Omental fat pad (tissue), 3 donors: ENCODE measurements at regions not wholly inside any gene's neighbourhood (a gene's known extent, or its start where the extent isn't known, plus 50 kb on each side); places are given as distances from the start of the nearest gene placed in this dataset.
"Not testable (repeated sequence)": the region's sequence is repeated elsewhere in the genome, so short reads cannot be mapped to it uniquely, and the experiment has no call there.

Experiments
- ATAC-seq: fragments of 150-250 bp; one replicate; pipeline ENCODE4 v1.9.1; 2016; ENCODE audit warnings: mild to moderate bottlenecking, moderate library complexity; ENCODE audit not compliant: low FRiP score
- DNase-seq: peaks from one replicate; pipeline ENCODE4 v3.0.0-alpha.2; 2019; ENCODE audit warnings: low spot score
- TF ChIP-seq, protein P1 (sequence below), 3 donors: fragments of 450-650 bp; IDR thresholded peaks; one replicate each; pipeline ENCODE4 v1.5.1; 2016 to 2017; ENCODE audit warnings: antibody characterized with exemption in 3 of 3, mild to moderate bottlenecking in 3 of 3, moderate library complexity in 2 of 3

DNA sequence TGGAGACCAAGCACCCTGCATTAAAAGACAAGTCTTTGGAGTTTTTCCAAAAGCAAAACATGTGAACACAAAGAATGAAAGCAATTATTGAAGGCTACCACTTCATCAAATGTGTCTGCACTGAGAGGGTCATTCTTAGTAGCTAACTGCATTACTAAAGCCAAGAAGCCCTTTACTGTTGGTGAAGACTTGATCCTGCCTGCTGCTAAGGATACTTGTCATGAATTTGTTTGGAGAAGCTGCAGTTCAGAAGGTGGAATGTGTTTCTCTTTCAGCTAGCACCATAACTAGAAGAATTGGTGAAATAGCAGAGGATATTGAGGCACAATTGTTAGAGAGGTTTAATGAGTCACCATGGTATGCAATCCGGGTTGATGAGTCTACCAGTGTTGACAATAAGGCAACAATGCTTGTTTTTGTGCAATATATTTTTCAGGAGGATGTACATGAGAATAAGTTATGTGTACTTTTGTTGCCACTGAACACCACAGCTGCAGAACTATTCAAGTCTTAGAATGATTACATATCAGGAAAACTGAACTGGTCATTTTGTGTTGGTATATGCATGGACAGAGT is 457.3 kb upstream of the ISX start:
- ATAC-seq (no peak), DNase-seq (no peak)
- TF ChIP-seq, protein P1, sequence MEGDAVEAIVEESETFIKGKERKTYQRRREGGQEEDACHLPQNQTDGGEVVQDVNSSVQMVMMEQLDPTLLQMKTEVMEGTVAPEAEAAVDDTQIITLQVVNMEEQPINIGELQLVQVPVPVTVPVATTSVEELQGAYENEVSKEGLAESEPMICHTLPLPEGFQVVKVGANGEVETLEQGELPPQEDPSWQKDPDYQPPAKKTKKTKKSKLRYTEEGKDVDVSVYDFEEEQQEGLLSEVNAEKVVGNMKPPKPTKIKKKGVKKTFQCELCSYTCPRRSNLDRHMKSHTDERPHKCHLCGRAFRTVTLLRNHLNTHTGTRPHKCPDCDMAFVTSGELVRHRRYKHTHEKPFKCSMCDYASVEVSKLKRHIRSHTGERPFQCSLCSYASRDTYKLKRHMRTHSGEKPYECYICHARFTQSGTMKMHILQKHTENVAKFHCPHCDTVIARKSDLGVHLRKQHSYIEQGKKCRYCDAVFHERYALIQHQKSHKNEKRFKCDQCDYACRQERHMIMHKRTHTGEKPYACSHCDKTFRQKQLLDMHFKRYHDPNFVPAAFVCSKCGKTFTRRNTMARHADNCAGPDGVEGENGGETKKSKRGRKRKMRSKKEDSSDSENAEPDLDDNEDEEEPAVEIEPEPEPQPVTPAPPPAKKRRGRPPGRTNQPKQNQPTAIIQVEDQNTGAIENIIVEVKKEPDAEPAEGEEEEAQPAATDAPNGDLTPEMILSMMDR (IDR thresholded peaks at IDR 0.05), result no peak

DNA sequence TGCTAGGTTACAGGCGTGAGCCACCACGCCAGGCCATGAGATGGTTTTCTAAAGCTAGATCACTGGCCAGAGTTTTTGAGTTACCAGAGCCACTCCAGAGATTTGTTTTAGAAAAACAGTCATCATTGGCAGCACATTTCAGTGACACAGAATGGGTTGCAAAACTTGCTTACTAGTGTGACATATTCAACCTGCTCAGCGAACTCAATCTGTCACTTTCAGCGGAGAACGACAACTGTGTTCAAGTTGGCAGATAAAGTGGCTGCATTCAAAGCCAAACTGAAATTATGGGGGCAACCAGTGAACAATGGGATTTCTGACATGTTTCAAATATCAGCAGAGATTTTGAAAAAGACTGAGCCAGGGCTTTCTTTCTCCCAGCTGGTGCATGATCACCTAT is 456.3 kb upstream of the ISX start:
- DNase-seq (no peak), ATAC-seq (no peak)
- TF ChIP-seq, protein P1 (IDR thresholded peaks at IDR 0.05), result no peak

DNA sequence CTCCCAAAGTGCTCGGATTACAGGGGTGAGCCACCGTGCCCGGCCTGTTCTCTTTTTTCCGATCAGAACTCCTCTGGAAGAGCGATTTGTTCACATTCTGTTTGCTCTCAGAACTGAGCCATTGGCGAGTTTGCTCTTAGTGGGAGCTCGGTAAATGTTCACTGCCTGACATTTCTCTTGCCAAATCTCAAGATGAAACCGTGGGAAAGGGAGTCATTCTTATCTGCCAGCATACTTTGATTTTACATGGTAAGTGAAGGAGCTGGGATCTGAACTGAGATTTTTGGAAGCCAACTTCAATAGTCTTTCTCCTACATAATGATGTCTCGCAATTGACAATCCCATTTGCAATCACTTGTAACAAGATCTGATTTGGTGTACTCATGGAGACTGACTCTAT is 445.8 kb upstream of the ISX start:
- ATAC-seq, result no peak
- TF ChIP-seq, protein P1 (IDR thresholded peaks at IDR 0.05), result no peak
- DNase-seq, result no peak

DNA sequence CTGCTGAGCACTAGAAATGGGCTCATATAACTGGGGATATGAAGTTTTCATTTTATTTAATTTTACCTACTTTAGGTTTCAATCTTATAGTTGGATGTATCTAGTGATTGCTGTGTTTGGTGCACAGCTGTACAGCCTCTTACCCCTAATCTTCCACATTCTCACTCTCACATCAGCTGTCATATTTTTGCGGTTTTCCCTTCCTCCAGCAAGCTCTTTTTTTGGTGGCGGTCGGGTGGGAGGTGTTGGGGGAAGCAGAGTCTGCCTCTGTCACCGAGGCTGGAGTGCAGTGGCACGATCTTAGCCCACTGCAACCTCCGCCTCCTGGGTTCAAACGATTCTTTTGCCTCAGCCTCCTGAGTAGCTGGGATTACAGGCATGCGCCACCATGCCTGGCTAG is 445.1 kb upstream of the ISX start:
- DNase-seq, result no peak
- ATAC-seq, result no peak
- TF ChIP-seq, protein P1 (IDR thresholded peaks at IDR 0.05), result no peak

DNA sequence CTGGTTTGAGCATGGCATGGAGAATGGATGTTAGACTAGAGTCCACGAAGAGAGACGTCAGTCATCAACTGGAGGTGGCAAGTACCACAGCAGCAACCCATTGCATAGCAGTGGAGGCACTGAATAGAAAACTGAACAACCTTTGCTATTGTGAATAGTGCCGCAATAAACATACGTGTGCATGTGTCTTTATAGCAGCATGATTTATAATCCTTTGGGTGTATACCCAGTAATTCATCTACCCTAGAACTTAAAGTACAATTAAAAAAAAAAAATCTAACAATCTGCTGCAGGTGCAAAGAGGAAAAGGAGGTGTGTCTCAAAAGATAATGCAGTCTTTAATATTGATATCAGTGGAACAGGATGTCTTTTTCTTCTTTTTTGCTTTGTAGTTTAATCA is 443.4 kb upstream of the ISX start:
- ATAC-seq (no peak), DNase-seq (no peak)
- TF ChIP-seq, protein P1 (IDR thresholded peaks at IDR 0.05), result no peak

DNA sequence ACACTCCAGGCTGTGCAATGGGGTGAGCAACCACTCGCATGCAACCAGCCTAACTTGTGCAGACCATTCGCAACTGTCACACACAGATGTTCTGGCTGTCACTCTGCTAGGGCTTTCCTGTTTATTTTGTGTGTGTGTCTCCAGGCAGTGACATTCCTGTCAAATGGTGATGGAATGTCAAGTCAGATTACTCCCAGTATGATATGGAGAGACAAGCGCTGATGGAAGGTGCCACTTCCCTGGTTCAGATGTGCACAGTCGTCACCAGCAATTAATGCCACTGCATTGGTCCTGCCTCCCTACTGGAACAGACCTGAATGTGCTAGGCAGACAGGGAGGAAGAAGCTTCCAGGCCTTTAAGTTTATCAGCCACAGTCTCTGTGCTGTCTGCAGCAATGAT is 442.4 kb upstream of the ISX start:
- TF ChIP-seq, protein P1 (IDR thresholded peaks at IDR 0.05), result no peak
- DNase-seq (no peak), ATAC-seq (no peak)

DNA sequence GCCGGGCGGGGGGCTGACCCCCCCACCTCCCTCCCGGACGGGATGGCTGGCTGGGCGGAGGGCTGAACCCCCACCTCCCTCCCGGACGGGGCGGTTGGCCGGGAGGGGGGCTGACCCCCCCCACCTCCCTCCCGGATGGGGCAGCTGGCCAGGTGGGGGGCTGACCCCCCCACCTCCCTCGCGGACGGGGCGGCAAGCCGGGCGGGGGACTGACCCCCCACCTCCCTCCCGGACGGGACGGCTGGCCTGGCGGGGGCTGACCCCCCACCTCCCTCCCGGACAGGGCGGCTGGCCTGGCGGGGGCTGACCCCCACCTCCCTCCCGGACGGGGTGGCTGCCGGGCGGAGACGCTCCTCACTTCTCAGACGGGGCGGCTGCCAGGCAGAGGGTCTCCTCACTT is 440.1 kb upstream of the ISX start:
- not testable (repeated sequence) for ATAC-seq, DNase-seq

DNA sequence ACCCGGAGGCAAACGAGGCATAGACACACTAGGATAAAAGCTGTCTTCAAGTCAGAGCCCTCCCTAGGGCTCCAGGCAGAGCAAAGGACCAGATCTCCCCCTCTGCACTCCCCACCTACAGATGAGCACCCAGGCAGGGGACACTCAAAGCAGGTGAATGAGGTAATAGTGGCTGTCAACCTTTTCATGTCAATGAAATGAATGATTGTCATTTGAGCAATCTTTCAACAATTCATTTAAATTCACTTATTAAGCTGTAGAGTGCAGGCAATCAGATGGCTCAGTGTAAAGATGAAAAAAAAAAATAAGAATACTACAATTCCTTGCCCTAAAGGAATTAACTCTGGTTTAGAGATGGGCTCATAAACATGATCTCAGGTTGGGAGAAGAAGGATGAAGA is 427.8 kb upstream of the ISX start:
- DNase-seq (no peak), ATAC-seq (no peak)
- TF ChIP-seq, protein P1 (IDR thresholded peaks at IDR 0.05), result no peak
